Cardiac septum (tissue), 1 donor: ENCODE measurements at regions not wholly inside any gene's neighbourhood (a gene's known extent, or its start where the extent isn't known, plus 50 kb on each side); places are given as distances from the start of the nearest gene placed in this dataset.

Experiments
- DNase-seq: peaks from one replicate; pipeline ENCODE4 v3.0.0-alpha.2; 2020; ENCODE audit warnings: low spot score
- intact Hi-C: fragments of 100-400 bp; cut with DNase I; formaldehyde crosslinking; loops from one replicate; pipeline ENCODE4 v1.14.0; 2022
- donor health status: DM: no; HTN: no; CAD: no.

DNA sequence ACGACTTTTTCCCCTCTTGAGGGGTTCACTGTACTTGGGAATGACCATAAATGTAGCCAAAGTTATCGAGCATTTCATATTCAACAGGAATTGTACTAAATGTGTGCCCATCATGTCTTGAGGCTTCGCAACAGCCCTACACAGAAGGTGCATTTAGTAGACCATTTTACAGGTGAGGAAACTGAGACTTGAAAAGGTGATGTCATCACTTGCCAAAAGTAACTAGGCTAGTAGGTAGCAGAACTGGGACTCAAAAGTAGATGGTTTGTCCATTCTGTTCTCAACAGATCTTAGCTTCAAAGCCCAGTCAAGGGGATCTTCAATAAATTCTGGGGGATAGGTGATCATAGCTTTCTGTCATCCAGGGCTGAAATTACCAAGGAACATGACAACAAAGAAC is 782.2 kb downstream of the MED13L start:
- DNase-seq: no peak
- intact Hi-C loops: no loop called here

DNA sequence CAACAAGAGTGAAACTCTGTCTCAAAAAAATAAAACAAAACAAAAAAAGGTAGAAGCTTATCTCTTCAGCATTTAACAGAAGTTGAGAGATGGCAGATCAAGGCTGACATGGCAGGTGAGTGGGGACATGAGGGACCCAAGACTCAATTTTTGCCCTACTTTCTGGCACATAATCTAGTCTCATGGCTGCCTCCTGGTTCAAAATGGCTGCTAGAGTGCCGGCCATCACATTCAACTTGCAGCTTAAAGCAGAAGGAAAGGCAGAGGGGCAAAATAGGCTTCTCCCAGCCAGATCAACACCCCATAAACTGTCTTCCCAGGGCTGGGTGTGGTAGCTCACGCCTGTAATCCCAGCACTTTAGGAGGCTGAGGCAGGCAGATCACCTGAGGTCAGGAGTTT is 784.9 kb downstream of the MED13L start:
- DNase-seq: no peak
- intact Hi-C loops: no loop called here

DNA sequence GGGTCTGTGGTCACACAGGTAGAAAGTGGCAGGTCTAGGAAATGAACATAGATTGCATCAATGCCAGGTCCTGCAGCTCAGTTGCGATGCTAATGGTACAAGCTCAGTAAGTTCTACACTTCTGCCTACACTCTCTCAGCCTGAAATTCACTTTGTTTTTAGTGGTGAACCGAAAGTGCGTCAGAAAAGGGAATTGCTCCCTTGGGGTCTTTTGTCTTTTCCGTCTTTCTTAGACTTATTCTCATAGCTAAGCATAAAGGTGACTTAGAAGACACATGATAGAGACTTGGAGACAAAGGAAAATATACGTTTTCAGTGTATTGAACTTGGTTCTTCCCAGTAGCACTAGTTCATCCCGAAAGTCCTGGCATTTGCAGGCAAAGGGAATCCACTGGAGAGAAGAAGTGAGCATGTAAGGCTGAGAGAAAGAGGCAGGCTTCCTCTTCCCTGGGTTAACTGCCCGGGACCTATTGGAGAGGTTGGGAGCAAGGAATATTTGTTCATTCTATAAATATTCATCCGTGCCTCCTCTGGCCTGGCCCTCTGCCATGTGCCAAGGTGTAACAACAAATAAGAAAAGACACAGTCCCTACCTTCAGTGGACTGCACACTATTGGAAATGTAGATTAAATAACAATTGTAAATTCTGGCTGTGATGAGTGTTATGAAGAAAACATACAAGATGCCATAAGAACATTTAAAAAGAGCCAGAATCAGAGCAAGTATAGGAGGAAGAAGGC is 785.8 kb downstream of the MED13L start:
- DNase-seq: no peak
- intact Hi-C loops: no loop called here

DNA sequence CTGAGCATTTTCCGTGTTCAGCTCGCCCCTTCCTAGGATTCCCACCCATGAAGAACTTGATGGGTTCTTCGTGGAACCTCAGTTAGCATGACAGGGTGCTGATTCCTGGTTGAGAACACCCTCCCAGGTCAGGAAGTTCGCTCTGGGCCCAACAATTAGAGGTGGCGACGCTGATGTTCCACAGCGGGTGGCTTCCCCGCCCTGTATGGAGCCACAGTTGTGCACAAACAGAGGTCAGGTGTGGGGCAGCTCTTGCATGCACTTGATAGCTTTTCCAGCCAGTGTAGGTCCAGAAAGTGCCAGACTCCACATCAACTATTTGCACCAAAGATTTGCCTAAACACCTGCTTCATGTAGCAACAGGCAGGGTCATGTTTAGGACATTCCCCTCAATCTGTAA is 788.2 kb downstream of the MED13L start:
- intact Hi-C loops: no loop called here
- no peak for DNase-seq

DNA sequence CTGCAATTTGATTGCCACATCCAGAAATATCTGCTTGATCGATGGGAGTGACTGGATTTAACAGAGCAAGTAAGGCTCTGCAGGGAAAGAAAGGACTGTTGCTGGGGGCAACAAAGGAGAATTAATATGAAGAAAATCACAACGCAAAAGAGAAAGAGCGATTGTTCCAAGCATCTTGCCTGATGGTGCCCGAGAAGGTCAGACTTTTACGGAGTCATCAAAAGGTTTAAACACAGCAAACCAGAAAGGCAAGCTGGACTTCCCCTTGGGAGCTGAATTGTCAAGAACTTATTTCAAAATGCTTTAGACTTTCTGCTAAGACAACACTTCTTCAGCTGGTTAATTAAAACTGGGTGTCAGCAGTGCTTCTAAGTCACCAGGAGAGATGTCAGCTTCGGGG is 791.5 kb downstream of the MED13L start:
- no peak for DNase-seq
- intact Hi-C loops: no loop called here

DNA sequence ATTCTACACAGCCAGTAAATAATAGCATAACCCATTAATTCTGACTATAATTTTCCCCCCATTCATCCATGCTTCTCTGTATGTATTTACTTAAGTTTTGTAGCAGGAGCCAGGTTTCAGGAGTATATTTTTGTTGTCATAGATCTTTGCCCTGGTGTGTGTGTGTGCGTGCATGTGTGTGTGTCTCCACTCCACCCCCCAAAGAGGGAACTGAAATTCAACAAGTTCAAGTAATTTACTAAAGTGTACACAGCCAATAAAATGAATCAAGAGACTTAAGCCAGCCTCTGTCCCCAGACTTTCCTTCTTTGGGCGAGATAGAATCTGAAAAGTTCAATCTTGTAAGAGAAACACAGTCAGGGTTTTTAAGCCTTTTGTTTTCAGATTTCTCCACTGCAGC is 792.0 kb downstream of the MED13L start:
- DNase-seq: no peak
- intact Hi-C loops: no loop called here

DNA sequence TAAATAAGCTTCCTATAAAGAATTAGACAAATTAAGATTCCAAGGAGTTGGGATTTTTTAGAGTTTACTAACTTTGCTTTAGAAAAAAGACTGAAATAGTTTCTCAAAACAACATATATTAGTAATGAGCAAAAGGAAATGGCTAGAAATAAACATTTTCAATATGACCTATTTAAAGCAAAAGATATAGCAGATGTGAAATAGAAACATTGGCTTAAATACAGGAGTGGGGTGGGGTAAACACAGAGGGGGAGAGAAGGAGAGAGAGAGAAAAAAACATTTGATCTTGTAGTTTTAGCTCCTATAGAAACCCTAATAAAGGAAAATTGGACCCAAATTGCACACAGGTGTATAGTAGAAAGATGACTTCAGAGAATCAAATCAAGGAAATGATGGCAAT is 794.5 kb downstream of the MED13L start:
- intact Hi-C loops: no loop called here
- DNase-seq: no peak

DNA sequence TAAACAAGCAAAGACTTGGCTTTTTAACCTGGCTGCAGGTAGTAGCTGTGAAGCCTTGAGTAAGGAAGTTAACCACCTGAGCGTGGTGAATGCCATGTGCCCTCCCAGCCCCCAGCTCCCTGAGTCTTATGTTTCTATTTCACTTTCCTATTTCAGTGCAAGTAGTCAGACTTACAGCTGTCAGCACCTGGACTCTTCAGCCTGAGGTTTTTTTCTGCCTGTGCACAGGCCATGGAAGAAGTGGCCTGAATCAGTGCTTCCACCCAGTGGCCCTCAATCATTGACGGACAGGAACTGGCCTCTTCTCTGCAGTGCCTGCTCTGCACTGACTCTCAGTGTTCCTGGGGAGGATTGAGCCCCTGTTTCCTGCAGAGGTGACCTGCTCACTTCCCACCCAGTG is 796.4 kb downstream of the MED13L start:
- no peak for DNase-seq
- intact Hi-C loops: no loop called here

DNA sequence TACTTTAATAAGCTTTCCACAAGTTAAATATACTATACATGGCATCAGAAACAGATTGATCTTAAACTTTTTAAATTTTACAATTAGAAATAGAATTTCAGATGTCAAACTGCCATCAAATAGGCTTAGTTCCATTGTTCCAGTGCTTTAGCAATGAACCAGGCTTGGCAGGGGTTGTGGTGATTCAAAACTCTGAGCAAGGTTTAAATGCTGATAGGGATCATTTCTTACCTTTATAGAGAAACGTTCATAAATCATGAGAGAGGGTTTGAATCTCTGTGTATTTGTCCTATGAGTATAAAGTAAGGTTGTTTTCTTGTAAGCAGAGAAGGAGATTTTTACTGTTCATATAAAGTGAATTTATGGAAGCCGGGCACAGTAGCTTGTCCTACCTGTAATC is 794.5 kb upstream of the TBX3 start:
- intact Hi-C loops: no loop called here
- DNase-seq: no peak

DNA sequence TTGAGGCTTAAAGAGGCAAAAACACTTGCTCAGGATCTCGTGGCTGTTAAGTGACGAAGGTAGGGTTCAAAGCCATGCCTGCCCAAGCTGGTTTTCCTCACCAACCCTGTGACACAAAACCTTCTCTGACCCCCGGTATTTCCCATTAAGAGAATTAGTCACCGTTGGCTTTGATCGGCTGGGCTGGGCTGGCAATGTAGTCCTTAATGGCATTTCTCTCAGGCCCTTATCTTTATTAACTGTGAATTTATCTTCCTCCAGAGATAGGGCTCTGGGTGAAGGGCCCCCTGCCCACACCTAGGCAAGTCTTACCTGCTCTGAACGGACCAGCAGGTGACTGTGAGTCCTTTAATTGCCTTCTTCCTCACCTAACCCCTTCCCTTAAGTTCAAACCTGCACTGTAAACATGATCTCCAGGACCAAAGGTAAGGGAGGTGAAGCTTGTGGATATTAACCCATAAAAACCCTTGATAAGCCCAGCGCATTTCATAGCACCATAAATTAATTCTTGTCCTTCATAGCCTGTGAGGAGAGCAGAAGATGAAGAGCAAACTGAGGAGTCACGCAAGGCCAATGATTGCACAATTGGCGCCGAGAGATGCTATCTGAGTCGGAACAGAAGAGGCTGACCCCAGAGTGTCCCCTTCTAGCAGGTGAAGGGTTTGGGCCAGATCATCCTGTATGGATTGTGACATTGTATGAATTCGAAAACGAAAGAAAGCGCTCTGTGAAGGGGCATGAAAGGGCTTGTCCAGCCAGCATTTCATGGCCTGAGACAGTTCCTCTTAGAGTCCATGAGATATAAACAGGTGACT is 790.8 kb upstream of the TBX3 start:
- intact Hi-C loops: no loop called here
- DNase-seq: no peak

DNA sequence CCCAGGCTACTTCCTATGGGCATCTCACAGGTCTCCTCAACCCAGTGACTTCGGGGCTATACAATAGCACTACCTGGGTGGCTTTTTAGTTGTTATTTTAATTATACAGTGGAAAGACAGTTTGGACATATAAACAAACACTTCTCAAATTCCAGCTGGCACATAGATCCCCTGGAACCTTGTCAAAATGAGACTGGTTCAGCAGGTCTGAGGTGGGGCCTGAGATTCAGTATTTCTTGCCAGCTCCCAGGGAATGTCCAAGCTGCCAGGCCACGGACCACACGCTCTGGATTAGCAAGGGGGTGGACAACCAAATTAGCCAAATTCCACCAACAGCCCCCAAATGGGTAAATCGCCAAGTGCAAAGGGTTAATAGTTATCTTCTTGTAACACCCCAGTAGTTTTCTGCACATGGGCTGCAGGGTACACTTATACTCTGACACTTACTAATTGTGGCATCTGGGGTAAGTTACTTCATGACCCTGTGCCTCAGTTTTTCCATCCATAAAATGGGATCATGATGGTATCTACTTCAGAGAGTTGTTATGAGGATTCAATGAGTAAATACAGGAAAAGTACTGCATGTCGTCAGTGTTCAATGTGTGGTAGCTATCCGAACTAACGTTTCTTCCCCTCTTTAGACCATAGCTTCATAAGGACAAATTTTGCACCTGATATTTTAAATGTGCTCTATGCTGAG is 789.4 kb upstream of the TBX3 start:
- no peak for DNase-seq
- intact Hi-C loops: no loop called here

DNA sequence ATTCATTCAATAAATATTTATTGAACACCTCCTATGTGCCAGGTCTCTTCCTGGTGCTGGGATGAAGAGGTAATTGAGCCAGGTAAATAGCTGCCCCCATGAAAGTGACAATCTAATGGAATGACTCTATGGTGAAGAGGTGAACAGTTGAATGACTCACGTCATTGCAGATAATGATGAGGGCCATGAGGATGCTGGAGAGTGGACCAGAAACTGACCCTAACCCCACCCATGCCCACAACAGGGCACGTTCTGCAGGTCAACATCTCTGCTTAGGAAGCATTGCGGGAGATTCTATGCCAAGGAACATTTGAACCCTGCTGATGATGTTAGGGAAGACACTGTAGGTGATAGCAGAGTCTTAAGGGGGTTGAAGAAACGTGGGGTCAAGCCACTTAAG is 788.9 kb upstream of the TBX3 start:
- DNase-seq: no peak
- intact Hi-C loops: no loop called here

DNA sequence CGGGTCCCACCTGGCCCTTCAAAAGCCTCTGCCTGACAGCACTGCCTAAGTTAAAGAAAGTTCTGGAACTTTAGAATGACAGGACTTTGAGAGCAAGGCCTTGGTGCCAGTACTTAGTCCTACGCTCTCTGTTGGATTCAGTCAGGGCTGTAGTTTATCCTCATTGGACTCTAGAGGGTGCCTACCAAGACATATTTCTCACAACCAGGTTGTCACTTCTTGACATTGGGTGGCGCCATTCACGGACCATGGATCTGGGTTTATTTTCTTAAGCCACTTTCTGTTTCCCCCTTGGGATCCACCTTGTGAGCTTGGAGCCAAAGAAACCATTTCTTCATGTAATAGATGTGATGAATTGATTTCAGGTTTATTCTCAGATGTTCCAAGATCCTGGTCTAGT is 787.0 kb upstream of the TBX3 start:
- intact Hi-C loops: no loop called here
- DNase-seq: no peak

DNA sequence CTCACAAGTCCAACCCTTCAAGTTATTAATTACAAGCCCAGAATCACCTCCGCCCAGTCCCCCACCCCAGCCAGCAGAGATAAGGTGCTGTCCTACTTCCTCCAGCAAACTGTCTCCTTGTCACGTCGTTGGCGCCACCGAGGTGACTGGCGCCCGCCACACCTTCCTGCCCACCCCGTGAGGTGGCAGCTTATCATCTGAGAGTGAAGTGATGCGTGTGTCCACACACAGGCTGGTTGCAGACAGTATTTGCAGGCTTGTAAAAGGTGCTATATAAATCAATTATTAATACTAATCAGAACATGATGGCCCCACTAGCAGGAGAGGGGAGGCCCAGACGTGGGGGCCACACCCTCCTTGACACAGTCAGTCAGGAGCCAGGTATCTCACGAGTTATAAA is 786.6 kb upstream of the TBX3 start:
- intact Hi-C loops: no loop called here
- no peak for DNase-seq

DNA sequence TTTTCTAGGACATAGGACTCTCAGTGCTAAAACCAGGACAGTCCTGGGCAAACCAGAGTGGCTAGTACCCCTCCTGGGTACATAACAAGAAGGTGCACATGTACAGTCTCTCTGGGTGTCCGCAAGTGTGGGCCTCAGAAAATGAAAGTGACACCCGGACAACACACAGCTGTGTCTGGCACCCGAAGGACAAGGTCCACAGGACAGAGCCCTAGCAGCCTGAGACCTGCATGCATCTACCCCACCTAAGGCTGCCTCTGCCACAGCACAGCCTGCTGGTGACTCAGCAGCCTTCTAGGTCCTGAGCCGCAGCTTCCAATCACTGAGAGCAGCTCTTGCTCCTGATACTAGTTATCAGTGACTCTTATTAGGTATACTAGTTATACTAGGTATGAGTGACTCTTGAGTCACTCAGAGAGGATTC is 784.1 kb upstream of the TBX3 start:
- DNase-seq: no peak
- intact Hi-C loops: no loop called here

DNA sequence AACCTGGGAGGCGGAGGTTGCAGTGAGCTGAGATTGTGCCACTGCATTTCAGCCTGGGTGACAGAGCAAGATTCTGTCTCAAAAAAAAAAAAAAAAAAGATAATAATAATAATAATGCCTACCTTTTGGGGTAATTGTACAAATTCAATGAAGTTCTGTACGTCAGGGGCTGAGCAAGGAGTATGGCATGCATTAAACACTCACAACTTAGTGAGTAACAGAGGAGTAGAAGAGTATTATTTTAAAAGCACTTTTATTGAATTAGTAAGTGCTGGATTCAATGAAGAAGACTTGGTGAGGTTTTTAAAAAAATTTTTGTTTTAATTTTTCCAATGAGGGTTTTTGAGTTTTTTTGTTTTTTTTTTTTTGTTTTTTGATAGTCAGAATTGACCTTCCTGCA is 783.6 kb upstream of the TBX3 start:
- intact Hi-C loops: no loop called here
- no peak for DNase-seq

DNA sequence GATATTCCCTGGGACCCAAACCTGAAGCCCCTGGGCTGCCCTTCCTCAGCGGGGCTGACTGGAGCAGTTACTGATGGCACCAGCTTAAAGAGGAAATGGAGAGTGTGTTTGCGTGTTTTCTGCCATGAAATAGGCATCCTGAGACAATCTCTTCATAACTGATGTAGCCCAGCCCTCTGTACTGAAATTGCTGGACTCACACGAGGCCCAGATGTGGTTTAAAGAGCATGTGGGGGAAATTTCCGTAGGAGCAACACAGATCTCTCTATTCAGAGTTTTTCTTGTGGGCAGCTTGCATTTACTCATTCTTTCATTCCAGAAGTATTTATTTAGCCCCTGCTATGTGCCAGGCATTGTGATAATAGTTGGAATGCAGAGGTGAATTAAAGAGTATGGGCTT is 782.1 kb upstream of the TBX3 start:
- intact Hi-C loops: no loop called here
- DNase-seq: no peak

DNA sequence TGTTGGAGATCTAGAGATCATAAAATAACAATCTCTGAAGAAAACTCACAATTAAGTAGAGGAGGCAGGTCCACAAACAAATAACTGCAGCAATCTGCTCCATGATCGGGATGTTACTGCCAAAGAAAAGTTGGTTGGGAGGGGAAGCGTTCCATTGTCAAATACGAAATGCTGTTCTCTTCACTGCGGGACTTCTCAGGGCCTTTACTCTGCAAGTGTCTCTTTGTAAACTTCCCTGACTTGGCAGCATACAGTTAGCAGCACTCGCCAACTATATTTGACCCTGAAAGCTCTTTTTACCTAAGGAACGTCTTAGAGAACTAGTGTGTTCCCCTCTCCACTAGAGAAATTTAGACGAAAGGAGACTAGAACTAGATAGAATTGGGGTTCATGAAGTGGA is 780.7 kb upstream of the TBX3 start:
- DNase-seq: no peak
- intact Hi-C loops: no loop called here

DNA sequence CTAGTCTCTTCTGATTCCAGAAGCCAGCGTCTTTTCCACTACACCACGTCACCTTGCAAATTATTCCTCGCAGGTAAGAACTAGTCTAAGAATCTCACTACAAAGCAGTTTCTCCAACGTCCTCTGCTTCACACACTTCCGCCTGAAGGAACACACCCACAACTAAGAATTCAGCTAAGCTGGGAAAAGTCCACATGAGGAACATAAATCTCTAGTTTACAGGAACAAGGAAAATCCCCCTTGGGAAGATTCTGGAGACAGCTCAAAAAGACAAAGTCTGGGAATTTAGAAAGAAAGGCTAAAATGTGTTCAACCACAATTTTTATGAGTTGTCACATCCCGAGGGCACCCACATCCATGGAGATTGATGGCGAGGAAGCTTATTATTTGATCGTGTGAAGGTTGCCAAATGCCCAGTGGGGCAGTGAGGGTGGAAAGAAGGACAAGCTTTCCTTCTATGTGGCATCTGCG is 780.2 kb upstream of the TBX3 start:
- intact Hi-C loops: no loop called here
- DNase-seq: peak; percentile 10

DNA sequence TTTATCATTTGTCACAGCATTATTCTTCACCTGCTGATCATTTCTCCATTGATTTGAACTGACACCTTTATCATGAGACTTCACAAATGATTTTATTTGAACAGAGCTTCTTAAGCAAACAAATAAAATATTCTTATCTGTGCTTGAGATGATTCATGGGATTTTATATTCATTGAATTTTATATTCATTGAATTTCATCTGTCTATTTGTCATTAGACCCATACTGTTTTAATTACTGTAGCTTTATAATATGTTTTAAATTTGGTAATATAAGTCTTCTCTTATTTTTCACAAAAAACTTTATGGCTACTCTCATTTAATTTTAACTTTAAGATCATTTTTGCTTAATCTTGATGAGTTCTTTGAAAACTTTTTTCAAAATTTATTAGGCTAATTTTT is 777.4 kb upstream of the TBX3 start:
- DNase-seq: no peak
- intact Hi-C loops: no loop called here

DNA sequence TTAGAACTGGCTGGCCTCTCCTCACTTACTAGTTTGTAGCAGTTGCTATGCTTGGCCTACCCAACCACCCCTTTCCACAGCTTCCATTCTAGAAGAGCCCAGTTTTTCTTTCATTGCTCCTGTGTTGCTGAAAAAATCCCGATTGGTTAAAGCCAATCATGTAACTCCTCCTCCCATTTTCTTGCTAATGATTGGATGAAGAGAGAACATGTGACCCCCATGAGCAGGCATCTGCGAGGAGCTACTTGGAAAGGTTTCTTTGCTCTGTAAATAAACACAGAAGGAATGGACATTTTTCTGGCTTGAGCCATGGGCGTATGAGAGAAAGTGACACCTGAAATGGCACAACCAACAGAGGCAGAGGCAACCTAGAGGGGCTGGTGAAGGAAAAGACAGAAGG is 773.8 kb upstream of the TBX3 start:
- DNase-seq: no peak
- intact Hi-C loops: no loop called here
